K562 (cell line): ENCODE measurements at regions not wholly inside any gene's neighbourhood (a gene's known extent, or its start where the extent isn't known, plus 50 kb on each side); places are given as distances from the start of the nearest gene placed in this dataset.

Experiments
- ATAC-seq: fragments of 200-7000 bp; cut with Tn5 transposase; 3 replicates; pipeline ENCODE4 v1.9.1; 2020; ENCODE audit warnings: moderate library complexity
- BruUV-seq: library from RNA; stranded (reverse); fragments of 400-500 nt; replicated peaks from 2 replicates; lab custom pipeline; 2021; lab: Mats Ljungman, UMichigan
- CTCF ChIA-PET: fragments of 300-600 bp; formaldehyde crosslinking; extraction: SDS; loops from one replicate; lab custom pipeline; 2021; ENCODE audit warnings: low intra/inter-chr PET ratio; lab: Yijun Ruan, JAX
- POLR2A ChIA-PET: fragments of 300-600, 350-650 bp; sonication (Branson Sonifier 250); formaldehyde crosslinking; extraction: SDS; loops from one replicate; lab custom pipeline; 2021; ENCODE audit warnings: antibody characterized with exemption, inconsistent platforms; lab: Yijun Ruan, JAX
- DNase-seq, 4 experiments: peaks; one replicate each; pipeline versions ENCODE4 v3.0.0 to v3.0.0-alpha.2; 2011 to 2018; ENCODE audit warnings: low spot score in 3 of 4, mixed read lengths in 3 of 4; ENCODE audit errors: extremely low read depth in 1 of 4
- FAIRE-seq: peaks from 2 replicates; lab custom pipeline; 2011; peaks lifted over from hg19 to GRCh38; lab: Jason Lieb, UNC
- H2AFZ ChIP-seq: 2 replicates; pipeline ENCODE4 v1.6.0; 2011; ENCODE audit warnings: low read depth, low read length, control low read depth, inconsistent platforms
- H3K27ac ChIP-seq: fragments of 200-600 bp; 3 replicates; pipeline ENCODE4 v1.8.0; 2011; ENCODE audit warnings: low read depth, mild to moderate bottlenecking, control low read depth, inconsistent platforms, low read length, moderate library complexity, mixed read lengths; ENCODE audit errors: extremely low read depth
- H3K27me3 ChIP-seq, 2 experiments: fragments of 300-600 bp in 1 of 2; 2 replicates in 1 of 2; 3 replicates in 1 of 2; pipeline versions ENCODE4 v1.6.0 to v1.8.0; 2011; ENCODE audit warnings: inconsistent platforms in 2 of 2, low read length in 2 of 2, mild to moderate bottlenecking in 1 of 2, mixed read lengths in 1 of 2, moderate library complexity in 1 of 2; ENCODE audit not compliant: control insufficient read depth in 2 of 2, insufficient read depth in 2 of 2
- H3K36me3 ChIP-seq: fragments of 300-600 bp; 3 replicates; pipeline ENCODE4 v1.8.0; 2011; ENCODE audit warnings: mild to moderate bottlenecking, low read length, inconsistent platforms; ENCODE audit not compliant: control insufficient read depth, insufficient read depth
- H3K4me1 ChIP-seq, 2 experiments: fragments of 200-600 bp in 1 of 2; replicated peaks in 1 of 2; 2 replicates in 1 of 2; 3 replicates in 1 of 2; pipeline versions ENCODE4 v1.5.1 to v1.8.0; 2011; ENCODE audit warnings: inconsistent platforms in 2 of 2, low read length in 2 of 2, mild to moderate bottlenecking in 1 of 2, mixed read lengths in 1 of 2, moderate library complexity in 1 of 2; ENCODE audit not compliant: control insufficient read depth in 2 of 2, insufficient read depth in 2 of 2
- H3K4me2 ChIP-seq: 2 replicates; pipeline ENCODE4 v1.6.1; 2011; ENCODE audit warnings: low read length, control low read depth, inconsistent platforms, mixed read lengths; ENCODE audit not compliant: insufficient read depth
- H3K4me3 ChIP-seq: fragments of 200-600 bp; sonication (generic), shearing (Covaris generic); 2 replicates; pipeline ENCODE4 v1.5.1; 2016; ENCODE audit warnings: control low read depth, inconsistent platforms
- H3K79me2 ChIP-seq: fragments of 200-600 bp; 3 replicates; pipeline ENCODE4 v1.8.0; 2011; ENCODE audit warnings: low read length, inconsistent platforms; ENCODE audit not compliant: control insufficient read depth, insufficient read depth
- H3K9ac ChIP-seq, 2 experiments: 2 replicates each; pipeline versions ENCODE4 v1.6.0 to v1.6.1; 2011; ENCODE audit warnings: low read depth in 2 of 2, low read length in 2 of 2, control low read depth in 1 of 2, inconsistent platforms in 1 of 2, mild to moderate bottlenecking in 1 of 2, mixed read lengths in 1 of 2; ENCODE audit not compliant: insufficient read depth in 1 of 2
- H3K9me1 ChIP-seq: one replicate; pipeline ENCODE4 v1.6.0; 2011; ENCODE audit warnings: inconsistent platforms, mild to moderate bottlenecking, low read length, moderate library complexity; ENCODE audit not compliant: control insufficient read depth, insufficient read depth
- H3K9me3 ChIP-seq: replicated peaks from 2 replicates; pipeline ENCODE4 v1.5.1; 2011; ENCODE audit warnings: low read depth, low read length, inconsistent platforms; ENCODE audit not compliant: control insufficient read depth, insufficient read depth
- H4K20me1 ChIP-seq: replicated peaks from 2 replicates; pipeline ENCODE4 v1.6.1; 2011; ENCODE audit warnings: low read length, inconsistent platforms, mixed read lengths; ENCODE audit not compliant: control insufficient read depth, insufficient read depth
- CEBPG ChIP-seq, 3 experiments: fragments of 200-800 bp in 1 of 3; sonication (Bioruptor generic) in 1 of 3; sonication (generic) in 1 of 3; formaldehyde crosslinking in 1 of 3; IDR thresholded peaks in 2 of 3; conservative IDR thresholded peaks in 1 of 3; 2 replicates each; pipeline versions ENCODE4 v1.6.1 to v1.8.0; 2016 to 2022; ENCODE audit warnings: missing compliant biosample characterization in 2 of 3, missing genetic modification characterization in 2 of 3, mild to moderate bottlenecking in 1 of 3, missing genetic modification reagents in 1 of 3
- HNRNPK ChIP-seq: fragments of 200-400 bp; formaldehyde crosslinking; IDR thresholded peaks from one replicate; pipeline ENCODE4 v1.6.1; 2018; ENCODE audit warnings: mild to moderate bottlenecking, low read depth, low read length; ENCODE audit not compliant: poor library complexity, severe bottlenecking
- MAFF ChIP-seq: IDR thresholded peaks from 2 replicates; pipeline ENCODE4 v1.6.1; 2012; ENCODE audit warnings: low read length, improper control_type of control experiment
- MNT ChIP-seq, 2 experiments: fragments of 450-650 bp; conservative IDR thresholded peaks; 2 replicates each; pipeline ENCODE4 v1.6.1; 2017; ENCODE audit warnings: mild to moderate bottlenecking in 2 of 2, moderate library complexity in 2 of 2
- POLR2G ChIP-seq: fragments of 200-400 bp; formaldehyde crosslinking; IDR thresholded peaks from 2 replicates; pipeline ENCODE4 v1.6.1; 2017; ENCODE audit warnings: low read depth, mild to moderate bottlenecking, antibody characterized with exemption, low read length, moderate library complexity
- PTBP1 ChIP-seq: fragments of 200-400 bp; formaldehyde crosslinking; IDR thresholded peaks from 2 replicates; pipeline ENCODE4 v1.6.1; 2017; ENCODE audit warnings: low read depth, low read length
- ZBTB11 ChIP-seq, 3 experiments: fragments of 200-800 bp in 1 of 3; fragments of 250-450 bp in 1 of 3; fragments of 450-650 bp in 1 of 3; sonication (Bioruptor Pico) in 1 of 3; sonication (Bioruptor generic) in 1 of 3; formaldehyde crosslinking in 1 of 3; IDR thresholded peaks; 2 replicates each; pipeline versions ENCODE4 v1.6.1 to v1.8.0; 2016 to 2022; ENCODE audit warnings: mild to moderate bottlenecking in 2 of 3, missing genetic modification characterization in 2 of 3, missing compliant biosample characterization in 1 of 3, moderate library complexity in 1 of 3
- ZNF24 ChIP-seq: fragments of 450-650 bp; IDR thresholded peaks from 2 replicates; pipeline ENCODE4 v1.6.1; 2016
- ZNF395 ChIP-seq: fragments of 200-800 bp; sonication (Bioruptor generic); IDR thresholded peaks from 2 replicates; pipeline ENCODE4 v1.6.1; 2017; ENCODE audit warnings: missing genetic modification characterization, missing compliant biosample characterization
- WGBS: fragments of 100-300 bp; shearing (Covaris generic); methylation state at CpG from one replicate; pipeline ENCODE4 v1.1.6; 2016; ENCODE audit warnings: low coverage, mixed read lengths; ENCODE audit not compliant: insufficient coverage; ENCODE audit errors: missing lambda C conversion rate; 5-methylcytosine and 5-hydroxymethylcytosine counted together
- in situ Hi-C: fragments of 300-500 bp; cut with MboI; formaldehyde crosslinking; loops from 4 replicates; pipeline ENCODE4 v1.15.0; 2018; ENCODE audit warnings: inconsistent platforms, mixed read lengths
- intact Hi-C: fragments of 100-400 bp; cut with micrococcal nuclease; formaldehyde crosslinking; loops from 2 replicates; pipeline ENCODE4 v1.14.2; 2022
- TF ChIP-seq, protein P1 (sequence below), 2 experiments: fragments of 250-450 bp in 1 of 2; fragments of 450-650 bp in 1 of 2; sonication (Bioruptor Pico) in 1 of 2; IDR thresholded peaks; 2 replicates each; pipeline versions ENCODE4 v1.6.1 to v1.8.0; 2016 to 2021; ENCODE audit warnings: mild to moderate bottlenecking in 2 of 2, moderate library complexity in 2 of 2, missing compliant biosample characterization in 1 of 2, missing genetic modification characterization in 1 of 2

DNA sequence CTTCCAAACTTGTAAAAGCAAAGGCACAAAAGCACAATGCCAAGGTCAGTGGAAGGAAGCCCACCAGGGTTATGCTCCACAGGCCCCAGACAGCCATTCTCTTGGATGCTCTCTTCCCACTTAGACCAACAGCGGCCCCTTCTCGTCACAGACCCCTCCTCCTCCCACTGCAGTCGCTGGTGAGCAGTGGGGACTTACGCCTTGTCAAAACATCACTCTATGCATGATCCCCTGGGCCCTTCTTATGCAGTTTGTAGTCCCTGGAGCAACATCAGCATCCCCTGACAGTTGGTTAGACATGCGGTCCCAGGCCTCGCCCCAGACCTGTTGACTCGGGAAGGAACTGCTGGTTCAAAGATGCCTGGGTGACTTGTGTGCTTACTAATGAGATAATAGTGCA is 376.0 kb upstream of the KLHL29 start:
- Histone ChIP-seq H3K4me2 (no peak overlapping the region), H3K27ac (no peak overlapping the region), H3K79me2 (no peaks in the 10 kb centered on the region), H2AFZ (no peak overlapping the region), H3K9me3 (no peaks in the 10 kb centered on the region), H3K9ac (no peak overlapping the region), H3K4me3 (no peak overlapping the region), H3K9me1 (no peaks in the 10 kb centered on the region), H3K4me1 (no peaks in the 10 kb centered on the region), H3K36me3 (no peaks in the 10 kb centered on the region), H4K20me1 (no peaks in the 10 kb centered on the region), H3K27me3 (no peaks in the 10 kb centered on the region)
- WGBS, result 5% methylated on average over 7 of the region's 7 CpGs
- ATAC-seq, result no peak
- no peak for DNase-seq
- in situ Hi-C loops (no loop called here), intact Hi-C loops (no loop called here)
- TF ChIP-seq ZNF24 (no peak), POLR2G (no peak), HNRNPK (no peak), ZBTB11 (CRISPR knock-in tag; IDR thresholded peaks at IDR 0.05) (no peak), MNT (conservative IDR thresholded peaks at IDR 0.05) (no peak), ZNF395 (no peak), MAFF (no peak), CEBPG (CRISPR knock-in tag; IDR thresholded peaks at IDR 0.05) (no peak), CEBPG (tag; conservative IDR thresholded peaks at IDR 0.05 in 1 of 2, IDR thresholded peaks at IDR 0.05 in 1 of 2) (no peak), PTBP1 (no peak)
- TF ChIP-seq, protein P1, sequence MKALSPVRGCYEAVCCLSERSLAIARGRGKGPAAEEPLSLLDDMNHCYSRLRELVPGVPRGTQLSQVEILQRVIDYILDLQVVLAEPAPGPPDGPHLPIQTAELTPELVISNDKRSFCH (CRISPR knock-in tag; IDR thresholded peaks at IDR 0.05), result no peak
- TF ChIP-seq, protein P1 (tag; IDR thresholded peaks at IDR 0.05), result no peak
- ChIA-PET CTCF (no interaction called here), POLR2A (no interaction called here)
- BruUV-seq, result no TSS peak
- no peak for FAIRE-seq
